ENCODE measurements at regions not wholly inside any gene's neighbourhood (a gene's known extent, or its start where the extent isn't known, plus 50 kb on each side); places are given as distances from the start of the nearest gene placed in this dataset.

DNA sequence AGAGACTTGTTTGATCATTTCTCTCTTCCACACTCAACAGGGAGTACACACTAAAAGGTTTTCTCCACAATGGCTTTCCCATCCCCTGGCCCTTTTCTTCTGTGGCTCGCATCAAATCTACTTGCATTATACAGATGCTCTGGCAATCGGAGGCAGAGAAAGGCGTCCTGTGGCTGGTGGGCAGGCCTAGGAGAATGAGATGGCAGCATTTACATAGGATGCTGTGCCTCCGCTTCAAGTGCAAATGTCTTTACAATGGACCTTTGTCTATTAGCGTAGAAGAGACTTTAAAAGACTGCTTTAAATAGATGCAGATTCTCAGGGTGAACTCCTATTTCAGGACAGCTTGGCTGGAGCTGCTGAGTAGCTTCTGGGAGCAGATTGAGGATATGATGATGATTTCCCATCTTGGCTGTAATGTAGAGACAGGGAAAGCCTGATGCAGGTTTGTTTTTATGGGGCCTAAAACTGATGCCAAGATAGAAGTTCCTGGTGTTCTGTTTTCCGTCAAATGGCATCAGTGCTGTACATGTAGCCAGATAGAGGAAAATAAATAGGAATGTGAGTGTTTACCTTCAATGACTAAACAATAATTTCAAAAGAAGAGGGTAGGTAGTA, 423.4 kb downstream of the RND3 start:
- TF ChIP-seq, protein P1, sequence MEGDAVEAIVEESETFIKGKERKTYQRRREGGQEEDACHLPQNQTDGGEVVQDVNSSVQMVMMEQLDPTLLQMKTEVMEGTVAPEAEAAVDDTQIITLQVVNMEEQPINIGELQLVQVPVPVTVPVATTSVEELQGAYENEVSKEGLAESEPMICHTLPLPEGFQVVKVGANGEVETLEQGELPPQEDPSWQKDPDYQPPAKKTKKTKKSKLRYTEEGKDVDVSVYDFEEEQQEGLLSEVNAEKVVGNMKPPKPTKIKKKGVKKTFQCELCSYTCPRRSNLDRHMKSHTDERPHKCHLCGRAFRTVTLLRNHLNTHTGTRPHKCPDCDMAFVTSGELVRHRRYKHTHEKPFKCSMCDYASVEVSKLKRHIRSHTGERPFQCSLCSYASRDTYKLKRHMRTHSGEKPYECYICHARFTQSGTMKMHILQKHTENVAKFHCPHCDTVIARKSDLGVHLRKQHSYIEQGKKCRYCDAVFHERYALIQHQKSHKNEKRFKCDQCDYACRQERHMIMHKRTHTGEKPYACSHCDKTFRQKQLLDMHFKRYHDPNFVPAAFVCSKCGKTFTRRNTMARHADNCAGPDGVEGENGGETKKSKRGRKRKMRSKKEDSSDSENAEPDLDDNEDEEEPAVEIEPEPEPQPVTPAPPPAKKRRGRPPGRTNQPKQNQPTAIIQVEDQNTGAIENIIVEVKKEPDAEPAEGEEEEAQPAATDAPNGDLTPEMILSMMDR (IDR thresholded peaks at IDR 0.05) = no peak
- no peak for TF ChIP-seq POLR2A (IDR thresholded peaks at IDR 0.05)
